ENCODE measurements at regions not wholly inside any gene's neighbourhood (a gene's known extent, or its start where the extent isn't known, plus 50 kb on each side); places are given as distances from the start of the nearest gene placed in this dataset.

DNA sequence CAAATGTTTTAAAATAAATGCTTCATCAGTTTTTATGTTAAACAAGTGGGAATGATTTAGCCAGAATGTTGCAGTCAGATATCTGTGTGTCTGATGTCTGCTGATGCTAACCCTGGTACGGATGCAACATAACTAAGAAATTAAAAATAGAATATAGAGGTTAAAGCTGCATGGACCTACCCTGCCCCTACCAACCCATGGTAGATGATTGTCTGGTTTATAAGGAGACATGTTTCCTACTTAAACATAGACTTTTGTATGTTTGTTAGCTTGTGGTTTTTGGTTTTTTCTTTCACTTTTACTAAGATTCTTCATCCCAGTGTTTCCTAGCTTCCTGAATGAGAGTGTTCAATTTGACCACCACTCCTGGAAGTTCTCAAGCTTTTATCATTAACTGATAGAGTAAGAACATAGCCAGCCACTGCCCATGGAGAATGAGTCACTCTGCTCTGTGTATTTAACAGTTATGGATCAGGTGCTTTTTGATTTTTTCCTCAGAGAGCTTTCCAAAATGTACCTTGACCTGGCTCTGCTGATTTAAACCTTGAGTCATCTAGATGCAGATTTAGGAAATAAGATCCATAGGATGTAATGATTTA is 70.7 kb upstream of the VEPH1 start:
- DNase-seq, result no peak
- intact Hi-C loops (cut with DNase I), result no loop called here
- Histone ChIP-seq H3K9me3 (no peaks in the 10 kb centered on the region), H3K36me3 (no peaks in the 10 kb centered on the region), H3K27me3 (no peaks in the 10 kb centered on the region), H3K4me3 (no peak overlapping the region), H3K27ac (no peak overlapping the region), H3K4me1 (no peaks in the 10 kb centered on the region)
- TF ChIP-seq POLR2A (IDR thresholded peaks at IDR 0.05), result no peak
- WGBS, 2 donors, result 67 to 87% methylated on average over 1 of the region's 1 CpG

DNA sequence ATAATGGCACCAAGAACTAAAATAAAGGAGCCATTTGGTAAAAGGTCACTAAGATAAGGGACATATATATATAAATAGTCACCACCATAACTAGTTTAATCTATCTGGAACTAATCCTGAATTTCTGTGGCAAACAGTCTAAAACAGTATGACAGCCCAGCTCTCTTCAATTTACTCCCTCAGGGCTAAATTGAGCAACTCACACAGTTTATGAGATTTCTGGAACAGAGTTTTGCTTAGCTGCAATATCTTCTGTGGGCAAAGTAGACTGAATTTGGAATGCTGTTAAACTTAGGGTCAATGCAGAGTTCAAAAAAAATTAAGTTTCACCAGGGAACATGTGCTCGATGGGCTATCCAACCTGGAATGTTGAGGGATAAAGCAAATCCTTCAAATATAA is 70.1 kb upstream of the VEPH1 start:
- intact Hi-C loops (cut with DNase I), result no loop called here
- no peaks in the 10 kb centered on the region for H3K36me3 ChIP-seq
- no peaks in the 10 kb centered on the region for H3K4me1 ChIP-seq
- H3K9me3 ChIP-seq, result no peaks in the 10 kb centered on the region
- no peak overlapping the region for H3K27ac ChIP-seq
- no peak overlapping the region for H3K4me3 ChIP-seq
- no peaks in the 10 kb centered on the region for H3K27me3 ChIP-seq
- WGBS, 2 donors, result 54 to 76% methylated on average over 1 of the region's 1 CpG
- DNase-seq, result no peak
- TF ChIP-seq POLR2A (IDR thresholded peaks at IDR 0.05), result no peak
- TF ChIP-seq, protein P1, sequence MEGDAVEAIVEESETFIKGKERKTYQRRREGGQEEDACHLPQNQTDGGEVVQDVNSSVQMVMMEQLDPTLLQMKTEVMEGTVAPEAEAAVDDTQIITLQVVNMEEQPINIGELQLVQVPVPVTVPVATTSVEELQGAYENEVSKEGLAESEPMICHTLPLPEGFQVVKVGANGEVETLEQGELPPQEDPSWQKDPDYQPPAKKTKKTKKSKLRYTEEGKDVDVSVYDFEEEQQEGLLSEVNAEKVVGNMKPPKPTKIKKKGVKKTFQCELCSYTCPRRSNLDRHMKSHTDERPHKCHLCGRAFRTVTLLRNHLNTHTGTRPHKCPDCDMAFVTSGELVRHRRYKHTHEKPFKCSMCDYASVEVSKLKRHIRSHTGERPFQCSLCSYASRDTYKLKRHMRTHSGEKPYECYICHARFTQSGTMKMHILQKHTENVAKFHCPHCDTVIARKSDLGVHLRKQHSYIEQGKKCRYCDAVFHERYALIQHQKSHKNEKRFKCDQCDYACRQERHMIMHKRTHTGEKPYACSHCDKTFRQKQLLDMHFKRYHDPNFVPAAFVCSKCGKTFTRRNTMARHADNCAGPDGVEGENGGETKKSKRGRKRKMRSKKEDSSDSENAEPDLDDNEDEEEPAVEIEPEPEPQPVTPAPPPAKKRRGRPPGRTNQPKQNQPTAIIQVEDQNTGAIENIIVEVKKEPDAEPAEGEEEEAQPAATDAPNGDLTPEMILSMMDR (IDR thresholded peaks at IDR 0.05), result no peak

DNA sequence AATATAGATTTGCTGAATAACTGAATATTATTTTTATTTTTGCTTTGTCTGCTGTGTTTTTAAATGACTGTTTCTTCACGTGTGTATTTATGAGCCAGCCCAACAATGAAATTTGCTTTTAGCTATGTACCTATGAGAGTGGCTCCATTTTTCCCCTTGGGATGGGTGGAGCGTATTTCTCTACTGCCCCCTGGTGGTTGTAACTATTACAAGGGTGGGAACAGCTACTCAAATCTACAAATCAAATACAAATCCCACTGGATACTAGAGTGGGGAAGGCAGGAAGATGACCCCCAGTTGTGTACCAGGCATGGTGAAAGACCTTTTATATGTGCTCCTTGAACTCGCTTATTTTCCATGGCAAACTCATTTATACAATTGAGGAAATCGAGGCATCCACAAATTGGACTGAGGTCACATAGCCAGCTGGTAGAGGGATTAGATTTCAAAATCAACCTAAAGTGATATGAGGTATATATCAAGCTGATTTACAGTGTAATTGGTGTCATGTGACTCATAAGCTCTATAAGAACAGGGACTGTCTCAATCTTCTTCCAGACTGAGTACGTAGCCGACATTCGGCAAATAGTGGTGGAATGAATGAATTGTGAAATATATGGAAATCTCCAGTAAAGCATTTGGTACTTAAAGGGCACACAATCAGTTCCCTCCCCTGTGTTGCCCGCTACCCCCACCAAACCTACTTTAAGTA is 69.5 kb upstream of the VEPH1 start:
- intact Hi-C loops (cut with DNase I), result no loop called here
- H3K27me3 ChIP-seq, result no peaks in the 10 kb centered on the region
- WGBS, 2 donors, result 58 to 59% methylated on average over 8 of the region's 8 CpGs
- no peak overlapping the region for H3K4me3 ChIP-seq
- DNase-seq, result no peak
- no peaks in the 10 kb centered on the region for H3K36me3 ChIP-seq
- no peak overlapping the region for H3K27ac ChIP-seq
- H3K9me3 ChIP-seq, result no peaks in the 10 kb centered on the region
- H3K4me1 ChIP-seq, result no peaks in the 10 kb centered on the region
- TF ChIP-seq, protein P1 (IDR thresholded peaks at IDR 0.05), result peak; percentile 26 to 78 (median 67)
- TF ChIP-seq POLR2A (IDR thresholded peaks at IDR 0.05), result no peak

DNA sequence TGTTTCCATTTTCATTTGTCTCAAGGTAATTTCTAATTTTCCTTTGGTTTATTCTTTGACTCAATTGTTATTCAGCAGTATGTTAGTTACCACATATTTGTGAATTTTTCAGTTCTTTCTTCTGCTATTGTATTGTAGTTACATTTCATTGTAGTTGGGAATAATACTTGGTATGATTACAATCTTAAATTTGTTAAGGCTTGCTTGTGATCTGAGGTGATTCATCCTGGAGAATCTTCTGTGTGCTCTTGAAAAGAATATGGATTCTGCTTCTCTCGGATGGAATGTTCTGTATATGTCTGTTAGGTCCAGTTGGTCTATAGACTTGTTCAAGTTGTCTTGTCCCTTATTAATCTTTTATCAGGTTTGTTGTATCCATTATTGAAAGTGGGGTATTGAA is 63.4 kb upstream of the VEPH1 start:
- no peak for TF ChIP-seq POLR2A (IDR thresholded peaks at IDR 0.05)
- TF ChIP-seq, protein P1 (IDR thresholded peaks at IDR 0.05), result no peak
- 41 to 63% methylated on average over 1 of the region's 1 CpG for WGBS, 2 donors
- no peaks in the 10 kb centered on the region for H3K9me3 ChIP-seq
- intact Hi-C loops (cut with DNase I), result no loop called here
- H3K4me1 ChIP-seq, result no peaks in the 10 kb centered on the region
- no peaks in the 10 kb centered on the region for H3K27me3 ChIP-seq
- H3K36me3 ChIP-seq, result no peaks in the 10 kb centered on the region
- DNase-seq, result no peak
- H3K4me3 ChIP-seq, result no peak overlapping the region
- no peak overlapping the region for H3K27ac ChIP-seq

DNA sequence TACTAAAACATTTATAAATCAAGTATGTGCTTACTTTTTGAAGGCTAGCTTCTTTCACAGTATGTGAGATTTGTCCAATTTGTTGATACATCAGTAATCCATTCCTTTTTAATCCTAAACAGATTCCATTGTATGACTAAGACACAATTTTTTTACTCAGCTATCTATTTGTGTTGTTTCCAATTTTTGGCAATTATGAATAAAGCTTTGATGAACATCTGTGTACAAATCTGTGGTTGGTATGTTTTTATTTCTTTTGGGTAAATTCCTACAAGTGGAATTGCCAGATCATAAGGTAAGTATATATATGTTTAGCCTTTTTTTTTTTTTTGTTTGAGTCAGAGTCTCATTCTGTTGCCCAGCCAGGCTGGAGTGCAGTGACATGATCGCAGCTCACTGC is 56.2 kb upstream of the VEPH1 start:
- H3K27me3 ChIP-seq, result no peaks in the 10 kb centered on the region
- DNase-seq, result no peak
- no peaks in the 10 kb centered on the region for H3K4me1 ChIP-seq
- intact Hi-C loops (cut with DNase I), result no loop called here
- no peak for TF ChIP-seq POLR2A (IDR thresholded peaks at IDR 0.05)
- TF ChIP-seq, protein P1 (IDR thresholded peaks at IDR 0.05), result no peak
- H3K27ac ChIP-seq, result no peak overlapping the region
- H3K9me3 ChIP-seq, result no peaks in the 10 kb centered on the region
- no peaks in the 10 kb centered on the region for H3K36me3 ChIP-seq
- WGBS, 2 donors, result 50 to 88% methylated on average over 1 of the region's 1 CpG
- H3K4me3 ChIP-seq, result no peak overlapping the region

Small RNA genes in the stretch of these regions (small RNA-seq; reads per million reads assigned to genes)
- gene RN7SKP46, result 0 reads per million in 4 donors
